Panc1 (cell line): ENCODE measurements at regions not wholly inside any gene's neighbourhood (a gene's known extent, or its start where the extent isn't known, plus 50 kb on each side); places are given as distances from the start of the nearest gene placed in this dataset.

Experiments
- ATAC-seq: fragments of 200-7000 bp; cut with Tn5 transposase; 2 replicates; pipeline ENCODE4 v1.9.1; 2020; ENCODE audit warnings: mild to moderate bottlenecking, moderate library complexity
- BruUV-seq: library from RNA; stranded (reverse); fragments of 400-500 nt; replicated peaks from 2 replicates; lab custom pipeline; 2021; lab: Mats Ljungman, UMichigan
- CTCF ChIA-PET: fragments of 300-600 bp; sonication (Branson Sonifier 250); formaldehyde crosslinking; loops from one replicate; lab custom pipeline; 2022; ENCODE audit warnings: antibody characterized with exemption; lab: Charles Lee
- POLR2A ChIA-PET: fragments of 300-600 bp; sonication (Branson Sonifier 250); formaldehyde crosslinking; loops from one replicate; lab custom pipeline; 2022; ENCODE audit warnings: antibody characterized with exemption; lab: Charles Lee
- DNase-seq: peaks from one replicate; pipeline ENCODE4 v3.0.0-alpha.2; 2010; ENCODE audit warnings: low read depth, low spot score
- H3K27ac ChIP-seq: 2 replicates; pipeline ENCODE4 v1.5.1; 2011; ENCODE audit warnings: mild to moderate bottlenecking, low read length, inconsistent platforms
- H3K27me3 ChIP-seq: fragments of 200-500 bp; sonication (Bioruptor generic); 2 replicates; pipeline ENCODE4 v1.6.0; 2014; ENCODE audit warnings: low read length, inconsistent platforms; ENCODE audit not compliant: control insufficient read depth, insufficient read depth
- H3K36me3 ChIP-seq: fragments of 200-500 bp; sonication (Bioruptor generic); 2 replicates; pipeline ENCODE4 v1.5.1; 2014; ENCODE audit warnings: inconsistent platforms, mild to moderate bottlenecking, low read length, moderate library complexity; ENCODE audit not compliant: control insufficient read depth, insufficient read depth
- H3K4me1 ChIP-seq: 2 replicates; pipeline ENCODE4 v1.5.1; 2011; ENCODE audit warnings: inconsistent platforms, mild to moderate bottlenecking, low read length, moderate library complexity; ENCODE audit not compliant: control insufficient read depth, insufficient read depth
- H3K4me3 ChIP-seq, 2 experiments: 2 replicates each; pipeline ENCODE4 v1.5.1; 2011 to 2012; ENCODE audit warnings: low read depth in 2 of 2, low read length in 2 of 2, mild to moderate bottlenecking in 2 of 2, inconsistent platforms in 1 of 2, moderate library complexity in 1 of 2
- H3K9me3 ChIP-seq: fragments of 200-500 bp; sonication (Bioruptor generic); 2 replicates; pipeline ENCODE4 v1.5.1; 2014; ENCODE audit warnings: low read depth, mild to moderate bottlenecking, inconsistent platforms, low read length, moderate library complexity; ENCODE audit not compliant: control insufficient read depth, insufficient read depth
- POLR2AphosphoS5 ChIP-seq: IDR thresholded peaks from 2 replicates; pipeline ENCODE4 v1.6.1; 2012; ENCODE audit warnings: mild to moderate bottlenecking, low read depth, low read length, moderate library complexity
- SIN3A ChIP-seq: IDR thresholded peaks from 2 replicates; pipeline ENCODE4 v1.6.1; 2012; ENCODE audit warnings: low read depth, mild to moderate bottlenecking, low read length, moderate library complexity, borderline replicate concordance; ENCODE audit not compliant: insufficient read depth
- TCF7L2 ChIP-seq: IDR thresholded peaks from 2 replicates; pipeline ENCODE4 v1.6.1; 2011; ENCODE audit warnings: mild to moderate bottlenecking, low read depth, low read length, inconsistent platforms
- in situ Hi-C: cut with HindIII; loops from 2 replicates; pipeline ENCODE4 v1.10.0; 2016; ENCODE audit warnings: low sequenced_read_pairs, low pct_unique_long_range_greater_than_20kb
- intact Hi-C: fragments of 100-400 bp; cut with micrococcal nuclease; formaldehyde crosslinking; loops from one replicate; pipeline ENCODE4 v1.10.0; 2022; ENCODE audit not compliant: unreplicated experiment
- TF ChIP-seq, protein P1 (sequence below), 2 experiments: IDR thresholded peaks; 2 replicates each; pipeline ENCODE4 v1.6.1; 2011 to 2012; ENCODE audit warnings: low read depth in 2 of 2, control low read depth in 1 of 2, low read length in 1 of 2, mild to moderate bottlenecking in 1 of 2, moderate library complexity in 1 of 2; ENCODE audit not compliant: insufficient read depth in 1 of 2
- TF ChIP-seq, protein P2 (sequence below): fragments of 450-650 bp; IDR thresholded peaks from 2 replicates; pipeline ENCODE4 v1.5.1; 2017; ENCODE audit warnings: mild to moderate bottlenecking

DNA sequence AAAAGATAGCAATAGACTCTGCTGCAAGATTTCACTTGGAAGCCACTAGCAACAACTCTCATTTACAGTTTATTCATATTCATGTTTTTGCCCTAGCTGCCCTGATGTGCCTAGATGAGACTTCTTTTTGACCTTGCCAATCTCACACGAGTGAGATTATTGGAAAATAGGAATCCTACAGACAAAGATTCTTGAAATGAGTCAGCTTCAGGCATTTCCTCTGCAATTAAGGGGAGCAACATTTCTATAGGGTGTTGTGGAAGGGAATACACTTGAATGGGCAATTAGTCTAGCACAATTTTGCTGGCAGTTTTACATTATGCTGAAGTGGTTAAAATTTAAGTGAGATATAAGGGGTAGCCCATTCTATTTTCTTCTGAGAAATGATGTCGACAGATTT, 217.0 kb upstream of the FAT4 start:
- DNase-seq = no peak

GRCh38 chr4:125096662-125097061, 218.1 kb upstream of the FAT4 start:
- Histone ChIP-seq H3K4me1 (no peaks in the 10 kb centered on the region), H3K4me3 (no peak overlapping the region), H3K27me3 (no peaks in the 10 kb centered on the region), H3K36me3 (no peaks in the 10 kb centered on the region), H3K27ac (no peak overlapping the region), H3K9me3 (no peaks in the 10 kb centered on the region)
- BruUV-seq = no TSS peak
- CTCF ChIA-PET = no interaction called here
- POLR2A ChIA-PET = no interaction called here
- in situ Hi-C loops (no loop called here), intact Hi-C loops (no loop called here)
- ATAC-seq (no peak), DNase-seq (no peak)
- TF ChIP-seq POLR2AphosphoS5 = no peak
- TF ChIP-seq, protein P1, sequence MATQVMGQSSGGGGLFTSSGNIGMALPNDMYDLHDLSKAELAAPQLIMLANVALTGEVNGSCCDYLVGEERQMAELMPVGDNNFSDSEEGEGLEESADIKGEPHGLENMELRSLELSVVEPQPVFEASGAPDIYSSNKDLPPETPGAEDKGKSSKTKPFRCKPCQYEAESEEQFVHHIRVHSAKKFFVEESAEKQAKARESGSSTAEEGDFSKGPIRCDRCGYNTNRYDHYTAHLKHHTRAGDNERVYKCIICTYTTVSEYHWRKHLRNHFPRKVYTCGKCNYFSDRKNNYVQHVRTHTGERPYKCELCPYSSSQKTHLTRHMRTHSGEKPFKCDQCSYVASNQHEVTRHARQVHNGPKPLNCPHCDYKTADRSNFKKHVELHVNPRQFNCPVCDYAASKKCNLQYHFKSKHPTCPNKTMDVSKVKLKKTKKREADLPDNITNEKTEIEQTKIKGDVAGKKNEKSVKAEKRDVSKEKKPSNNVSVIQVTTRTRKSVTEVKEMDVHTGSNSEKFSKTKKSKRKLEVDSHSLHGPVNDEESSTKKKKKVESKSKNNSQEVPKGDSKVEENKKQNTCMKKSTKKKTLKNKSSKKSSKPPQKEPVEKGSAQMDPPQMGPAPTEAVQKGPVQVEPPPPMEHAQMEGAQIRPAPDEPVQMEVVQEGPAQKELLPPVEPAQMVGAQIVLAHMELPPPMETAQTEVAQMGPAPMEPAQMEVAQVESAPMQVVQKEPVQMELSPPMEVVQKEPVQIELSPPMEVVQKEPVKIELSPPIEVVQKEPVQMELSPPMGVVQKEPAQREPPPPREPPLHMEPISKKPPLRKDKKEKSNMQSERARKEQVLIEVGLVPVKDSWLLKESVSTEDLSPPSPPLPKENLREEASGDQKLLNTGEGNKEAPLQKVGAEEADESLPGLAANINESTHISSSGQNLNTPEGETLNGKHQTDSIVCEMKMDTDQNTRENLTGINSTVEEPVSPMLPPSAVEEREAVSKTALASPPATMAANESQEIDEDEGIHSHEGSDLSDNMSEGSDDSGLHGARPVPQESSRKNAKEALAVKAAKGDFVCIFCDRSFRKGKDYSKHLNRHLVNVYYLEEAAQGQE (IDR thresholded peaks at IDR 0.05; ENCODE audit: insufficient read depth in 1 of 2, low read depth in 2 of 2, low read length in 1 of 2) = no peak

More for the DNA sequence above, 217.0 kb upstream of the FAT4 start:
- POLR2A ChIA-PET = no interaction called here
- ATAC-seq = no peak
- no TSS peak for BruUV-seq
- Histone ChIP-seq H3K36me3 (no peaks in the 10 kb centered on the region), H3K4me3 (no peak overlapping the region), H3K4me1 (no peaks in the 10 kb centered on the region), H3K9me3 (no peaks in the 10 kb centered on the region), H3K27ac (no peak overlapping the region), H3K27me3 (no peaks in the 10 kb centered on the region)
- TF ChIP-seq POLR2AphosphoS5 (no peak), TCF7L2 (no peak), SIN3A (no peak)
- TF ChIP-seq, protein P1 (IDR thresholded peaks at IDR 0.05; ENCODE audit: insufficient read depth in 1 of 2, low read depth in 2 of 2, low read length in 1 of 2) = no peak
- TF ChIP-seq, protein P2, sequence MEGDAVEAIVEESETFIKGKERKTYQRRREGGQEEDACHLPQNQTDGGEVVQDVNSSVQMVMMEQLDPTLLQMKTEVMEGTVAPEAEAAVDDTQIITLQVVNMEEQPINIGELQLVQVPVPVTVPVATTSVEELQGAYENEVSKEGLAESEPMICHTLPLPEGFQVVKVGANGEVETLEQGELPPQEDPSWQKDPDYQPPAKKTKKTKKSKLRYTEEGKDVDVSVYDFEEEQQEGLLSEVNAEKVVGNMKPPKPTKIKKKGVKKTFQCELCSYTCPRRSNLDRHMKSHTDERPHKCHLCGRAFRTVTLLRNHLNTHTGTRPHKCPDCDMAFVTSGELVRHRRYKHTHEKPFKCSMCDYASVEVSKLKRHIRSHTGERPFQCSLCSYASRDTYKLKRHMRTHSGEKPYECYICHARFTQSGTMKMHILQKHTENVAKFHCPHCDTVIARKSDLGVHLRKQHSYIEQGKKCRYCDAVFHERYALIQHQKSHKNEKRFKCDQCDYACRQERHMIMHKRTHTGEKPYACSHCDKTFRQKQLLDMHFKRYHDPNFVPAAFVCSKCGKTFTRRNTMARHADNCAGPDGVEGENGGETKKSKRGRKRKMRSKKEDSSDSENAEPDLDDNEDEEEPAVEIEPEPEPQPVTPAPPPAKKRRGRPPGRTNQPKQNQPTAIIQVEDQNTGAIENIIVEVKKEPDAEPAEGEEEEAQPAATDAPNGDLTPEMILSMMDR = no peak
- intact Hi-C loops = no loop called here
- in situ Hi-C loops = no loop called here
- CTCF ChIA-PET = no interaction called here
